Activated CD4-positive, alpha-beta T cell treated with anti-CD3 and anti-CD28 coated beads, Interleukin-2, amount 10 ng/mL, durations not matched to agents 24 days and 14 days (primary cell): ENCODE measurements at regions not wholly inside any gene's neighbourhood (a gene's known extent, or its start where the extent isn't known, plus 50 kb on each side); places are given as distances from the start of the nearest gene placed in this dataset.
"Not testable (repeated sequence)": the region's sequence is repeated elsewhere in the genome, so short reads cannot be mapped to it uniquely, and the experiment has no call there.

Experiments
- DNase-seq: peaks from one replicate; pipeline ENCODE4 v3.0.0; 2022
- H3K27ac Mint-ChIP-seq: one replicate; pipeline ENCODE4 v1.8.0; 2022; ENCODE audit warnings: mild to moderate bottlenecking, mixed read lengths
- H3K27me3 Mint-ChIP-seq: one replicate; pipeline ENCODE4 v1.8.0; 2022; ENCODE audit warnings: mixed read lengths
- H3K36me3 Mint-ChIP-seq: one replicate; pipeline ENCODE4 v1.8.0; 2022; ENCODE audit warnings: low read depth, mild to moderate bottlenecking, mixed read lengths
- H3K4me1 Mint-ChIP-seq: one replicate; pipeline ENCODE4 v1.8.0; 2021; ENCODE audit warnings: mixed read lengths
- H3K4me3 Mint-ChIP-seq: one replicate; pipeline ENCODE4 v1.8.0; 2022; ENCODE audit warnings: mild to moderate bottlenecking, moderate library complexity, mixed read lengths
- H3K9me3 Mint-ChIP-seq: one replicate; pipeline ENCODE4 v1.8.0; 2021; ENCODE audit warnings: mixed read lengths
- intact Hi-C: fragments of 100-400 bp; cut with micrococcal nuclease; formaldehyde crosslinking; loops from one replicate; pipeline ENCODE4 v1.15.1; 2023

GRCh38 chr6:141218583-141218982 is 914.1 kb upstream of the GJE1 start:
- no peaks in the 10 kb centered on the region for H3K4me1 Mint-ChIP-seq
- H3K36me3 Mint-ChIP-seq, result no peaks in the 10 kb centered on the region
- no peak for DNase-seq
- no peak overlapping the region for H3K4me3 Mint-ChIP-seq
- no peaks in the 10 kb centered on the region for H3K27me3 Mint-ChIP-seq
- H3K27ac Mint-ChIP-seq, result no peak overlapping the region
- H3K9me3 Mint-ChIP-seq, result peaks cover 5% of the 10 kb centered on the region
- intact Hi-C loops, result no loop called here

- DNase-seq, result no peak
- H3K36me3 Mint-ChIP-seq, result no peaks in the 10 kb centered on the region
- H3K27me3 Mint-ChIP-seq, result no peaks in the 10 kb centered on the region
- no peaks in the 10 kb centered on the region for H3K4me1 Mint-ChIP-seq
- peaks cover 3% of the 10 kb centered on the region for H3K9me3 Mint-ChIP-seq
- no peak overlapping the region for H3K27ac Mint-ChIP-seq
- intact Hi-C loops, result no loop called here
- no peak overlapping the region for H3K4me3 Mint-ChIP-seq
Measured at GRCh38 chr6:141216726-141217125, 916.0 kb upstream of the GJE1 start.

- H3K4me1 Mint-ChIP-seq, result no peaks in the 10 kb centered on the region
- H3K4me3 Mint-ChIP-seq, result no peak overlapping the region
- intact Hi-C loops, result no loop called here
- H3K27me3 Mint-ChIP-seq, result no peaks in the 10 kb centered on the region
- no peak for DNase-seq
- H3K36me3 Mint-ChIP-seq, result no peaks in the 10 kb centered on the region
- H3K27ac Mint-ChIP-seq, result no peak overlapping the region
- H3K9me3 Mint-ChIP-seq, result no peaks in the 10 kb centered on the region
Measured at GRCh38 chr6:141212296-141212695, 920.4 kb upstream of the GJE1 start.

- no peaks in the 10 kb centered on the region for H3K9me3 Mint-ChIP-seq
- no peaks in the 10 kb centered on the region for H3K27me3 Mint-ChIP-seq
- H3K4me1 Mint-ChIP-seq, result no peaks in the 10 kb centered on the region
- no peak overlapping the region for H3K4me3 Mint-ChIP-seq
- no peak overlapping the region for H3K27ac Mint-ChIP-seq
- intact Hi-C loops, result no loop called here
- no peak for DNase-seq
- no peaks in the 10 kb centered on the region for H3K36me3 Mint-ChIP-seq
Measured at GRCh38 chr6:141211845-141212244, 920.9 kb upstream of the GJE1 start.

GRCh38 chr6:141210901-141211300 is 921.8 kb upstream of the GJE1 start:
- H3K27ac Mint-ChIP-seq, result no peak overlapping the region
- H3K27me3 Mint-ChIP-seq, result no peaks in the 10 kb centered on the region
- H3K4me3 Mint-ChIP-seq, result no peak overlapping the region
- H3K9me3 Mint-ChIP-seq, result no peaks in the 10 kb centered on the region
- no peaks in the 10 kb centered on the region for H3K36me3 Mint-ChIP-seq
- no peaks in the 10 kb centered on the region for H3K4me1 Mint-ChIP-seq
- no peak for DNase-seq
- intact Hi-C loops, result no loop called here

GRCh38 chr6:141209890-141210289 is 922.8 kb upstream of the GJE1 start:
- H3K27me3 Mint-ChIP-seq, result no peaks in the 10 kb centered on the region
- H3K36me3 Mint-ChIP-seq, result no peaks in the 10 kb centered on the region
- DNase-seq, result no peak
- intact Hi-C loops, result no loop called here
- no peak overlapping the region for H3K27ac Mint-ChIP-seq
- no peaks in the 10 kb centered on the region for H3K4me1 Mint-ChIP-seq
- H3K4me3 Mint-ChIP-seq, result no peak overlapping the region
- no peaks in the 10 kb centered on the region for H3K9me3 Mint-ChIP-seq

- no peaks in the 10 kb centered on the region for H3K9me3 Mint-ChIP-seq
- no peak overlapping the region for H3K27ac Mint-ChIP-seq
- DNase-seq, result no peak
- intact Hi-C loops, result no loop called here
- H3K4me3 Mint-ChIP-seq, result no peak overlapping the region
- H3K36me3 Mint-ChIP-seq, result no peaks in the 10 kb centered on the region
- no peaks in the 10 kb centered on the region for H3K27me3 Mint-ChIP-seq
- H3K4me1 Mint-ChIP-seq, result no peaks in the 10 kb centered on the region
Measured at GRCh38 chr6:141208101-141208500, 924.6 kb upstream of the GJE1 start.

GRCh38 chr6:141203902-141204575 is 928.7 kb upstream of the GJE1 start:
- Mint-ChIP-seq H3K27ac (no peak overlapping the region), H3K9me3 (no peaks in the 10 kb centered on the region), H3K27me3 (no peaks in the 10 kb centered on the region), H3K4me3 (no peak overlapping the region), H3K36me3 (no peaks in the 10 kb centered on the region), H3K4me1 (no peaks in the 10 kb centered on the region)
- DNase-seq, result no peak
- intact Hi-C loops, result no loop called here

GRCh38 chr6:141202626-141203025 is 930.1 kb upstream of the GJE1 start:
- Mint-ChIP-seq H3K27me3 (no peaks in the 10 kb centered on the region), H3K4me1 (no peaks in the 10 kb centered on the region), H3K9me3 (no peaks in the 10 kb centered on the region), H3K36me3 (no peaks in the 10 kb centered on the region), H3K27ac (no peak overlapping the region), H3K4me3 (no peak overlapping the region)
- intact Hi-C loops, result no loop called here
- DNase-seq, result no peak

GRCh38 chr6:141199074-141199473 is 933.7 kb upstream of the GJE1 start:
- Mint-ChIP-seq H3K36me3 (no peaks in the 10 kb centered on the region), H3K27ac (no peak overlapping the region), H3K9me3 (no peaks in the 10 kb centered on the region), H3K27me3 (no peaks in the 10 kb centered on the region), H3K4me3 (no peak overlapping the region), H3K4me1 (no peaks in the 10 kb centered on the region)
- DNase-seq, result no peak
- intact Hi-C loops, result no loop called here

GRCh38 chr6:141195251-141195832 is 937.4 kb upstream of the GJE1 start:
- H3K9me3 Mint-ChIP-seq, result no peaks in the 10 kb centered on the region
- H3K36me3 Mint-ChIP-seq, result no peaks in the 10 kb centered on the region
- no peak overlapping the region for H3K27ac Mint-ChIP-seq

GRCh38 chr6:141183368-141183767 is 949.4 kb upstream of the GJE1 start:
- H3K4me1 Mint-ChIP-seq, result no peaks in the 10 kb centered on the region
- DNase-seq, result no peak
- no peak overlapping the region for H3K27ac Mint-ChIP-seq
- no peaks in the 10 kb centered on the region for H3K27me3 Mint-ChIP-seq
- intact Hi-C loops, result no loop called here
- H3K4me3 Mint-ChIP-seq, result no peak overlapping the region
- H3K36me3 Mint-ChIP-seq, result no peaks in the 10 kb centered on the region
- peaks cover 4% of the 10 kb centered on the region for H3K9me3 Mint-ChIP-seq

More at GRCh38 chr6:141195251-141195832, 937.4 kb upstream of the GJE1 start:
- Mint-ChIP-seq H3K4me1 (no peaks in the 10 kb centered on the region), H3K27me3 (no peaks in the 10 kb centered on the region), H3K4me3 (no peak overlapping the region)
- intact Hi-C loops, result no loop called here
- DNase-seq, result no peak

GRCh38 chr6:141175458-141175857 is 957.3 kb upstream of the GJE1 start:
- H3K4me1 Mint-ChIP-seq, DNase-seq, H3K4me3 Mint-ChIP-seq, H3K36me3 Mint-ChIP-seq, H3K27ac Mint-ChIP-seq, intact Hi-C loops, H3K9me3 Mint-ChIP-seq, H3K27me3 Mint-ChIP-seq: not testable (repeated sequence)

GRCh38 chr6:141174932-141175331 is 957.8 kb upstream of the GJE1 start:
- Mint-ChIP-seq H3K36me3 (no peaks in the 10 kb centered on the region), H3K27me3 (no peaks in the 10 kb centered on the region), H3K4me3 (no peak overlapping the region), H3K9me3 (no peaks in the 10 kb centered on the region), H3K4me1 (no peaks in the 10 kb centered on the region), H3K27ac (no peak overlapping the region)
- no peak for DNase-seq
- intact Hi-C loops, result no loop called here

GRCh38 chr6:141173529-141173928 is 959.2 kb upstream of the GJE1 start:
- no peaks in the 10 kb centered on the region for H3K4me1 Mint-ChIP-seq
- H3K27me3 Mint-ChIP-seq, result no peaks in the 10 kb centered on the region
- no peak overlapping the region for H3K27ac Mint-ChIP-seq
- intact Hi-C loops, result no loop called here
- H3K4me3 Mint-ChIP-seq, result no peak overlapping the region
- H3K36me3 Mint-ChIP-seq, result no peaks in the 10 kb centered on the region
- no peaks in the 10 kb centered on the region for H3K9me3 Mint-ChIP-seq
- DNase-seq, result no peak
